Transverse colon (tissue), 4 donors: ENCODE measurements at regions not wholly inside any gene's neighbourhood (a gene's known extent, or its start where the extent isn't known, plus 50 kb on each side); places are given as distances from the start of the nearest gene placed in this dataset.

Source experiments
- DNase-seq: peaks from one replicate; pipeline ENCODE4 v3.0.0-alpha.2; 2019
- H3K27ac ChIP-seq, 4 donors: fragments of 200-600 bp; sonication (generic); 2 replicates each; pipeline ENCODE4 v1.5.1; 2016 to 2018; ENCODE audit warnings: inconsistent platforms in 4 of 4
- H3K27me3 ChIP-seq: fragments of 200-600 bp; sonication (generic); 2 replicates; pipeline ENCODE4 v1.5.1; 2017; ENCODE audit warnings: inconsistent platforms
- H3K36me3 ChIP-seq, 4 donors: fragments of 200-600 bp; sonication (generic); 2 replicates each; pipeline ENCODE4 v1.5.1; 2017 to 2019; ENCODE audit warnings: inconsistent platforms in 4 of 4
- H3K4me1 ChIP-seq, 4 donors: fragments of 200-600 bp; sonication (generic); 2 replicates each; pipeline ENCODE4 v1.5.1; 2017 to 2020; ENCODE audit warnings: inconsistent platforms in 4 of 4
- H3K4me3 ChIP-seq, 4 donors: fragments of 200-600 bp; sonication (generic); 1 replicate in 1 of 4; 2 replicates in 3 of 4; pipeline versions ENCODE4 v1.5.1 to v1.6.1; 2017 to 2019; ENCODE audit warnings: inconsistent platforms in 4 of 4
- H3K9me3 ChIP-seq, 2 donors: fragments of 200-600 bp; sonication (generic); 2 replicates each; pipeline ENCODE4 v1.5.1; 2017 to 2019; ENCODE audit warnings: inconsistent platforms in 2 of 2
- EP300 ChIP-seq: sonication (generic); formaldehyde crosslinking; IDR thresholded peaks from one replicate; pipeline ENCODE4 v1.6.1; 2017; ENCODE audit warnings: antibody characterized with exemption, low read depth
- POLR2A ChIP-seq: fragments of 450-650 bp; IDR thresholded peaks from one replicate; pipeline ENCODE4 v1.6.1; 2016; ENCODE audit warnings: antibody characterized with exemption, mild to moderate bottlenecking, moderate library complexity
- POLR2AphosphoS5 ChIP-seq, 3 donors: sonication (generic); formaldehyde crosslinking; IDR thresholded peaks; one replicate each; pipeline ENCODE4 v1.6.1; 2016; ENCODE audit warnings: antibody characterized with exemption in 3 of 3
- WGBS, 2 donors: methylation state at CpG; one replicate each; pipeline ENCODE4 v1.1.5; 2018; ENCODE audit warnings: low coverage in 1 of 2; 5-methylcytosine and 5-hydroxymethylcytosine counted together
- in situ Hi-C, 4 donors: fragments of 200-750 bp; cut with MboI; loops; one replicate each; pipeline versions ENCODE4 v1.15.0 to v1.15.1; 2017; ENCODE audit warnings: low sequenced_read_pairs in 3 of 4, low pct_ligation_motif_present in 1 of 4, low pct_unique_long_range_greater_than_20kb in 1 of 4
- intact Hi-C: fragments of 100-400 bp; cut with DNase I; formaldehyde crosslinking; loops from one replicate; pipeline ENCODE4 v1.15.1; 2023; ENCODE audit warnings: low total_unique reads
- TF ChIP-seq, protein P1 (sequence below), 5 experiments: fragments of 200-600 bp in 3 of 5; fragments of 450-650 bp in 2 of 5; sonication (generic) in 3 of 5; IDR thresholded peaks; 1 replicate in 2 of 5; 2 replicates in 3 of 5; pipeline ENCODE4 v1.5.1; 2016 to 2017; ENCODE audit warnings: antibody characterized with exemption in 5 of 5, inconsistent platforms in 3 of 5, mild to moderate bottlenecking in 2 of 5, moderate library complexity in 1 of 5

DNA sequence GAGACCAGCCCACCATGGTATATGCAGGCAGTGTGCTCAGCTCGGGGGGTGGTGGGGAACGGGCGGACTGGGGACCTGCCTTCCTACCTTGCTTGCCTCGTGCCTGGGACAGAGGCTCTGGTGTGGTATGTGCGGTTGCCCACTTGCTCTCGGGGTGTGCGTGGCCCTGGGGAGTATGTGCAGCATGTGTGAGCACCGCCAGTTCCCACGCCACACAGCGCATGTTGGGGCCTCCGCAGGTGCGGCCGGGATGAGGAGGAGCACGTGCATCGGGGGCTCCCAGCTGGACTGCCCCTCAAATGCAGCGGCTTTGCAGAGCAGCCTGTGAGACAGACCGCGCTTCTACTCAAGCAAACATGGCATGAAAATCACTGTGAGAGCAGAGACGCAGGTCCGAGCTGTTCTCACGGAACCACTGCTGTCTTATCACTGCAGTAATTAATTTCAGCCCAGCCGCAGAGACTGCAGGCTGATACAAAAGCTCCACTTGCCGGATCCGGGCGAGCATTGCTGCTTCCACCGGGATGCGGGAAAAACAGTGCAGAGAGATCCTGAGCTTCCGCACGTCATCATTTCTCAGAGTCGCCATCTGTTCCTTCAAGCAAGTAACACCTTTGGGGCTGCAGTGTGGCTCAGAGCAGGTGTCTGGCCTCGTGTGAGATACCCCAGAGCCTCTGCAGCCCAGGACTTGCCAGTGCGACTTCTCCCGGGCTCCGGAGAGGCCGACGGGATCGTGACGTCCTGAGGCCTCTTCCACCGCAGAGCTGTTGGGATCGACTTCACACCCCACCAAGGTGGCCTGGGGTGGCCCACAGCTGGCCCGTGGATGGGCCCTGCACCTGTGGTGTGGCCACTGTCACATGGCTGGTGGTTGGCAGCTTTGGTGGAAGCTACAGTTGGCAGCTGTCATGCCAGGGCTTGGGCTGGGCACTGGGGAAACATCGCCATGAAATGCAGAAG lies 92.6 kb upstream of the ACTRT2 start:
- 86% methylated on average over 40 of the region's 42 CpGs; no CpG with 5 or more reads in 1 of the 2 donors for WGBS, 2 donors
- intact Hi-C loops (no loop called here), in situ Hi-C loops (no loop called here)
- no peaks in the 10 kb centered on the region for H3K4me1 ChIP-seq
- no peak for DNase-seq
- no peaks in the 10 kb centered on the region for H3K9me3 ChIP-seq
- H3K36me3 ChIP-seq, result no peaks in the 10 kb centered on the region
- TF ChIP-seq POLR2A, result no peak
- TF ChIP-seq EP300, result no peak
- TF ChIP-seq, protein P1, sequence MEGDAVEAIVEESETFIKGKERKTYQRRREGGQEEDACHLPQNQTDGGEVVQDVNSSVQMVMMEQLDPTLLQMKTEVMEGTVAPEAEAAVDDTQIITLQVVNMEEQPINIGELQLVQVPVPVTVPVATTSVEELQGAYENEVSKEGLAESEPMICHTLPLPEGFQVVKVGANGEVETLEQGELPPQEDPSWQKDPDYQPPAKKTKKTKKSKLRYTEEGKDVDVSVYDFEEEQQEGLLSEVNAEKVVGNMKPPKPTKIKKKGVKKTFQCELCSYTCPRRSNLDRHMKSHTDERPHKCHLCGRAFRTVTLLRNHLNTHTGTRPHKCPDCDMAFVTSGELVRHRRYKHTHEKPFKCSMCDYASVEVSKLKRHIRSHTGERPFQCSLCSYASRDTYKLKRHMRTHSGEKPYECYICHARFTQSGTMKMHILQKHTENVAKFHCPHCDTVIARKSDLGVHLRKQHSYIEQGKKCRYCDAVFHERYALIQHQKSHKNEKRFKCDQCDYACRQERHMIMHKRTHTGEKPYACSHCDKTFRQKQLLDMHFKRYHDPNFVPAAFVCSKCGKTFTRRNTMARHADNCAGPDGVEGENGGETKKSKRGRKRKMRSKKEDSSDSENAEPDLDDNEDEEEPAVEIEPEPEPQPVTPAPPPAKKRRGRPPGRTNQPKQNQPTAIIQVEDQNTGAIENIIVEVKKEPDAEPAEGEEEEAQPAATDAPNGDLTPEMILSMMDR (IDR thresholded peaks at IDR 0.05), result no peak
- TF ChIP-seq POLR2AphosphoS5 (IDR thresholded peaks at IDR 0.05), result no peak
- H3K27ac ChIP-seq, result no peak overlapping the region
- no peak overlapping the region for H3K4me3 ChIP-seq
- peaks cover 43% of the 10 kb centered on the region for H3K27me3 ChIP-seq

DNA sequence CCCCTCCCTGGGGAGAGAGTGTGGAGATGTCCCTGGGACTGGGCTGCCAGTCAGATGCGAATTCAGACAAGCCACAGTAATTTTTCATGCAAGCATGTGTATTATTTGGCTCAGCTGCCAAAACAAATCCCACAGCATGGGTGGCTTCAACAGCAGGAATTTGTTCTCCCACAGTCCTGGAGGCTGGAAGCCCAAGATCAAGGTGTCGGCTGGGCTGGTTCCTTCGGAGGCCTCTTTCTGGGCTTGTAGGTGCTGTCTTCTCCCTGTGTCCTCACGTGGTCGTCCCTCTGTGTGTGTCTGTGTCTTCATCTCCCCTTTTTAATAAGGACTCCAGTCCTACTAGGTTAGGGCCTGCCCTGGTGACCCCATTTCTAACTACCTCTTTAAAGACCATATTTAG lies 91.9 kb upstream of the ACTRT2 start:
- H3K4me3 ChIP-seq, result no peak overlapping the region
- TF ChIP-seq EP300 (no peak), POLR2A (no peak), POLR2AphosphoS5 (IDR thresholded peaks at IDR 0.05) (no peak)
- TF ChIP-seq, protein P1 (IDR thresholded peaks at IDR 0.05), result no peak
- in situ Hi-C loops (no loop called here), intact Hi-C loops (no loop called here)
- H3K36me3 ChIP-seq, result no peaks in the 10 kb centered on the region
- 85% methylated on average over 5 of the region's 5 CpGs; no CpG with 5 or more reads in 1 of the 2 donors for WGBS, 2 donors
- DNase-seq, result no peak
- H3K4me1 ChIP-seq, result no peaks in the 10 kb centered on the region
- H3K9me3 ChIP-seq, result no peaks in the 10 kb centered on the region
- no peak overlapping the region for H3K27ac ChIP-seq
- peaks cover 39% of the 10 kb centered on the region for H3K27me3 ChIP-seq

GRCh38 chr1:2930016-2930815 lies 91.1 kb upstream of the ACTRT2 start:
- Histone ChIP-seq H3K27me3 (peaks cover 34% of the 10 kb centered on the region), H3K4me1 (no peaks in the 10 kb centered on the region), H3K27ac (no peak overlapping the region), H3K9me3 (no peaks in the 10 kb centered on the region), H3K36me3 (no peaks in the 10 kb centered on the region), H3K4me3 (no peak overlapping the region)
- in situ Hi-C loops, result no loop called here
- 74 to 80% methylated on average over 2 to 41 of the region's 41 CpGs for WGBS, 2 donors
- no peak for TF ChIP-seq EP300
- no peak for TF ChIP-seq POLR2AphosphoS5 (IDR thresholded peaks at IDR 0.05)
- TF ChIP-seq, protein P1 (IDR thresholded peaks at IDR 0.05), result no peak
- TF ChIP-seq POLR2A, result no peak
- DNase-seq, result no peak
- intact Hi-C loops, result no loop called here
